22Rv1 (cell line): ENCODE measurements at regions not wholly inside any gene's neighbourhood (a gene's known extent, or its start where the extent isn't known, plus 50 kb on each side); places are given as distances from the start of the nearest gene placed in this dataset.

Experiments used
- CTCF ChIP-seq: fragments of 450-650 bp; IDR thresholded peaks from 2 replicates; pipeline ENCODE4 v1.5.1; 2017; ENCODE audit warnings: mild to moderate bottlenecking
- ZFX ChIP-seq: fragments of 450-650 bp; IDR thresholded peaks from 2 replicates; pipeline ENCODE4 v1.6.1; 2017; ENCODE audit warnings: antibody characterized with exemption, borderline replicate concordance

- no peak for TF ChIP-seq CTCF
- no peak for TF ChIP-seq ZFX
Observed at GRCh38 chr5:40017918-40018317, 593.1 kb upstream of the DAB2 start.
